Transverse colon (tissue), 4 donors: ENCODE measurements at regions not wholly inside any gene's neighbourhood (a gene's known extent, or its start where the extent isn't known, plus 50 kb on each side); places are given as distances from the start of the nearest gene placed in this dataset.

Source experiments
- EP300 ChIP-seq: sonication (generic); formaldehyde crosslinking; IDR thresholded peaks from one replicate; pipeline ENCODE4 v1.6.1; 2017; ENCODE audit warnings: antibody characterized with exemption, low read depth
- POLR2A ChIP-seq: fragments of 450-650 bp; IDR thresholded peaks from one replicate; pipeline ENCODE4 v1.6.1; 2016; ENCODE audit warnings: antibody characterized with exemption, mild to moderate bottlenecking, moderate library complexity
- POLR2AphosphoS5 ChIP-seq, 3 donors: sonication (generic); formaldehyde crosslinking; IDR thresholded peaks; one replicate each; pipeline ENCODE4 v1.6.1; 2016; ENCODE audit warnings: antibody characterized with exemption in 3 of 3
- TF ChIP-seq, protein P1 (sequence below), 5 experiments: fragments of 200-600 bp in 3 of 5; fragments of 450-650 bp in 2 of 5; sonication (generic) in 3 of 5; IDR thresholded peaks; 1 replicate in 2 of 5; 2 replicates in 3 of 5; pipeline ENCODE4 v1.5.1; 2016 to 2017; ENCODE audit warnings: antibody characterized with exemption in 5 of 5, inconsistent platforms in 3 of 5, mild to moderate bottlenecking in 2 of 5, moderate library complexity in 1 of 5

DNA sequence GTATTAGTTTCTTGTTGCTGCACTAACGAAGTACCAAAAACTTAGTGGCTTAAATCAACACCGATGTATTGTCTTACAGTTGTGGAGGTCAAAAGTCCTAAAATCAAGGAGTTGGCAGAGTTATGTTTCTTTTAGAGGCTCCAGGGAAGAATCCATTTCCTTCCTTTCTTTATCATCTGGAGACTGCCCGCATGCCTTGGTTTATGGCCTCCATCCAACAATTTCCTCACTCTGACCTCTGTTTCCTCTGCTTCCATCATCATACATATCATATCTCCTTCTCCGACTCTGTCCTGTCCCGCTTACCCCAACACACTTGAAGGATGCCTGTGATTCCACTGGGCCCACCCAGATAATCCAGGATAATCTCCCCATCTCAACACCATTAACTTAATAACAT lies 627.8 kb downstream of the KCNJ2 start:
- TF ChIP-seq, protein P1, sequence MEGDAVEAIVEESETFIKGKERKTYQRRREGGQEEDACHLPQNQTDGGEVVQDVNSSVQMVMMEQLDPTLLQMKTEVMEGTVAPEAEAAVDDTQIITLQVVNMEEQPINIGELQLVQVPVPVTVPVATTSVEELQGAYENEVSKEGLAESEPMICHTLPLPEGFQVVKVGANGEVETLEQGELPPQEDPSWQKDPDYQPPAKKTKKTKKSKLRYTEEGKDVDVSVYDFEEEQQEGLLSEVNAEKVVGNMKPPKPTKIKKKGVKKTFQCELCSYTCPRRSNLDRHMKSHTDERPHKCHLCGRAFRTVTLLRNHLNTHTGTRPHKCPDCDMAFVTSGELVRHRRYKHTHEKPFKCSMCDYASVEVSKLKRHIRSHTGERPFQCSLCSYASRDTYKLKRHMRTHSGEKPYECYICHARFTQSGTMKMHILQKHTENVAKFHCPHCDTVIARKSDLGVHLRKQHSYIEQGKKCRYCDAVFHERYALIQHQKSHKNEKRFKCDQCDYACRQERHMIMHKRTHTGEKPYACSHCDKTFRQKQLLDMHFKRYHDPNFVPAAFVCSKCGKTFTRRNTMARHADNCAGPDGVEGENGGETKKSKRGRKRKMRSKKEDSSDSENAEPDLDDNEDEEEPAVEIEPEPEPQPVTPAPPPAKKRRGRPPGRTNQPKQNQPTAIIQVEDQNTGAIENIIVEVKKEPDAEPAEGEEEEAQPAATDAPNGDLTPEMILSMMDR (IDR thresholded peaks at IDR 0.05) = no peak
- TF ChIP-seq POLR2A (no peak), EP300 (no peak), POLR2AphosphoS5 (IDR thresholded peaks at IDR 0.05) (no peak)
